SK-N-SH (cell line): ENCODE measurements at regions not wholly inside any gene's neighbourhood (a gene's known extent, or its start where the extent isn't known, plus 50 kb on each side); places are given as distances from the start of the nearest gene placed in this dataset.

ENCODE experiments used
- CTCF ChIA-PET: fragments of 300-600, 350-600 bp; formaldehyde crosslinking; extraction: SDS; loops from one replicate; lab custom pipeline; 2021; lab: Yijun Ruan, JAX
- POLR2A ChIA-PET: fragments of 350-600 bp; sonication (Branson Sonifier 250); formaldehyde crosslinking; extraction: SDS; loops from one replicate; lab custom pipeline; 2020; ENCODE audit warnings: antibody characterized with exemption, inconsistent platforms; lab: Yijun Ruan, JAX
- DNase-seq: peaks from one replicate; pipeline ENCODE4 v3.0.0; 2012
- H2AFZ ChIP-seq: fragments of 200-600 bp; sonication (generic); 2 replicates; pipeline ENCODE4 v1.8.1; 2016; ENCODE audit warnings: antibody characterized with exemption, mild to moderate bottlenecking, low read depth
- H3F3A ChIP-seq: fragments of 200-600 bp; sonication (generic); replicated peaks from 2 replicates; pipeline ENCODE3; 2016; ENCODE audit warnings: antibody characterized with exemption, mild to moderate bottlenecking; ENCODE audit not compliant: insufficient read depth
- H3K27ac ChIP-seq, 2 experiments: fragments of 200-500 bp in 1 of 2; fragments of 200-600 bp in 1 of 2; sonication (Bioruptor generic) in 1 of 2; sonication (generic), shearing (Covaris generic) in 1 of 2; 2 replicates each; pipeline versions ENCODE4 v1.5.1 to v1.6.1; 2014 to 2016; ENCODE audit warnings: low read depth in 2 of 2, inconsistent platforms in 1 of 2, low read length in 1 of 2, mild to moderate bottlenecking in 1 of 2, mixed read lengths in 1 of 2
- H3K27me3 ChIP-seq: fragments of 200-600 bp; sonication (generic), shearing (Covaris generic); 2 replicates; pipeline ENCODE4 v1.6.1; 2016; ENCODE audit warnings: mixed run types; ENCODE audit not compliant: insufficient read depth
- H3K36me3 ChIP-seq, 2 experiments: fragments of 200-500 bp in 1 of 2; fragments of 200-600 bp in 1 of 2; sonication (Bioruptor generic) in 1 of 2; sonication (generic) in 1 of 2; replicated peaks in 1 of 2; 2 replicates each; pipeline versions ENCODE3 to v1.5.1; 2014 to 2016; ENCODE audit warnings: low read length in 1 of 2, mild to moderate bottlenecking in 1 of 2; ENCODE audit not compliant: insufficient read depth in 2 of 2, control insufficient read depth in 1 of 2
- H3K4me1 ChIP-seq, 2 experiments: fragments of 200-500 bp in 1 of 2; fragments of 200-600 bp in 1 of 2; sonication (Bioruptor generic) in 1 of 2; sonication (generic), shearing (Covaris generic) in 1 of 2; 2 replicates each; pipeline versions ENCODE4 v1.5.1 to v1.6.1; 2014 to 2016; ENCODE audit warnings: low read depth in 1 of 2, low read length in 1 of 2, mixed run types in 1 of 2; ENCODE audit not compliant: insufficient read depth in 2 of 2, control insufficient read depth in 1 of 2
- H3K4me2 ChIP-seq: fragments of 200-600 bp; sonication (generic), shearing (Covaris generic); 2 replicates; pipeline ENCODE4 v1.6.1; 2017; ENCODE audit warnings: mixed run types
- H3K4me3 ChIP-seq, 2 experiments: fragments of 200-500 bp in 1 of 2; fragments of 200-600 bp in 1 of 2; sonication (Bioruptor generic) in 1 of 2; sonication (generic), shearing (Covaris generic) in 1 of 2; 2 replicates each; pipeline versions ENCODE4 v1.5.1 to v1.8.1; 2014 to 2016; ENCODE audit warnings: low read depth in 2 of 2, inconsistent platforms in 1 of 2, low read length in 1 of 2, mild to moderate bottlenecking in 1 of 2, mixed read lengths in 1 of 2, moderate library complexity in 1 of 2
- H3K79me2 ChIP-seq: fragments of 200-600 bp; sonication (generic); 2 replicates; pipeline ENCODE4 v1.8.1; 2017; ENCODE audit warnings: mild to moderate bottlenecking; ENCODE audit not compliant: insufficient read depth
- H3K9ac ChIP-seq: fragments of 200-600 bp; sonication (generic); 2 replicates; pipeline ENCODE4 v1.6.1; 2017; ENCODE audit warnings: mixed run types
- H3K9me2 ChIP-seq: fragments of 200-600 bp; sonication (generic); 2 replicates; pipeline ENCODE4 v1.6.1; 2017; ENCODE audit warnings: mixed run types
- H3K9me3 ChIP-seq: fragments of 200-600 bp; sonication (generic); 2 replicates; pipeline ENCODE4 v1.6.1; 2017; ENCODE audit warnings: mixed run types, mild to moderate bottlenecking, moderate library complexity
- H4K20me1 ChIP-seq: fragments of 200-600 bp; sonication (generic); 2 replicates; pipeline ENCODE4 v1.6.1; 2017; ENCODE audit warnings: mild to moderate bottlenecking, mixed run types; ENCODE audit not compliant: insufficient read depth
- ELF1 ChIP-seq: IDR thresholded peaks from 2 replicates; pipeline ENCODE4 v1.4.0; 2012
- EP300 ChIP-seq, 2 experiments: IDR thresholded peaks; 2 replicates each; pipeline versions ENCODE4 v1.4.0 to v1.6.1; 2012; ENCODE audit warnings: borderline replicate concordance in 1 of 2, low read depth in 1 of 2, low read length in 1 of 2
- FOSL2 ChIP-seq: IDR thresholded peaks from 2 replicates; pipeline ENCODE4 v1.4.0; 2012; ENCODE audit warnings: low read depth, mild to moderate bottlenecking, moderate library complexity, borderline replicate concordance
- FOXJ3 ChIP-seq: sonication (generic); formaldehyde crosslinking; IDR thresholded peaks from 2 replicates; pipeline ENCODE4 v1.5.1; 2020; ENCODE audit warnings: mild to moderate bottlenecking, missing genetic modification reagents
- FOXM1 ChIP-seq: IDR thresholded peaks from 2 replicates; pipeline ENCODE4 v1.4.0; 2012; ENCODE audit warnings: low read depth, mild to moderate bottlenecking
- GATA2 ChIP-seq: sonication (generic); formaldehyde crosslinking; IDR thresholded peaks from 2 replicates; pipeline ENCODE4 v1.5.0; 2020; ENCODE audit warnings: mild to moderate bottlenecking, missing genetic modification reagents
- NFIC ChIP-seq: IDR thresholded peaks from 2 replicates; pipeline ENCODE4 v1.4.0; 2012; ENCODE audit warnings: borderline replicate concordance
- NRF1 ChIP-seq: IDR thresholded peaks from 2 replicates; pipeline ENCODE4 v1.6.1; 2012; ENCODE audit warnings: low read depth, mild to moderate bottlenecking, low read length
- REST ChIP-seq: IDR thresholded peaks from 2 replicates; pipeline ENCODE4 v1.6.1; 2012; ENCODE audit warnings: mild to moderate bottlenecking, low read depth, low read length, moderate library complexity
- TAF1 ChIP-seq: IDR thresholded peaks from 2 replicates; pipeline ENCODE4 v1.6.1; 2012; ENCODE audit warnings: low read depth, mild to moderate bottlenecking, low read length, moderate library complexity, borderline replicate concordance
- TEAD4 ChIP-seq: IDR thresholded peaks from 2 replicates; pipeline ENCODE4 v1.4.0; 2012; ENCODE audit warnings: mild to moderate bottlenecking, borderline replicate concordance; ENCODE audit not compliant: insufficient read depth
- USF1 ChIP-seq: IDR thresholded peaks from 2 replicates; pipeline ENCODE4 v1.4.0; 2012; ENCODE audit warnings: low read depth, borderline replicate concordance
- WGBS: methylation state at CpG from one replicate; pipeline ENCODE4 v1.1.6; 2017; ENCODE audit warnings: low lambda C conversion rate; 5-methylcytosine and 5-hydroxymethylcytosine counted together
- TF ChIP-seq, protein P1 (sequence below): fragments of 200-600 bp; sonication (generic); IDR thresholded peaks from 2 replicates; pipeline ENCODE4 v1.6.1; 2017; ENCODE audit warnings: antibody characterized with exemption, mild to moderate bottlenecking, moderate library complexity
- TF ChIP-seq, protein P2 (sequence below): IDR thresholded peaks from 2 replicates; pipeline ENCODE4 v1.4.0; 2012; ENCODE audit warnings: low read depth

GRCh38 chr1:55385402-55386018 lies 170.3 kb upstream of the USP24 start (continued):
- TF ChIP-seq GATA2 (no peak), FOXJ3 (CRISPR knock-in tag) (no peak)

GRCh38 chr1:55384637-55385036 lies 169.5 kb upstream of the USP24 start:
- no peaks in the 10 kb centered on the region for H4K20me1 ChIP-seq
- WGBS, result 96% methylated on average over 7 of the region's 7 CpGs
- CTCF ChIA-PET, result interaction anchor here (0.6 to 4.5 kb wide), 3 partner anchors 10 to 1280 kb away, joined by 3 to 26 read pairs (median 5); partner anchors contain the start of gene PLPP3

More at GRCh38 chr1:55384637-55385036, 169.5 kb upstream of the USP24 start:
- H3K36me3 ChIP-seq, result no peaks in the 10 kb centered on the region
- H3K27ac ChIP-seq, result no peak overlapping the region; a peak in 1 of 4 replicates
- no peaks in the 10 kb centered on the region for H3K9me2 ChIP-seq
- H3K79me2 ChIP-seq, result no peaks in the 10 kb centered on the region
- no peak overlapping the region for H2AFZ ChIP-seq
- peaks cover 8% of the 10 kb centered on the region for H3K9me3 ChIP-seq
- H3K9ac ChIP-seq, result no peak overlapping the region
- no peak overlapping the region for H3K4me2 ChIP-seq
- no peaks in the 10 kb centered on the region for H3K27me3 ChIP-seq
- no peaks in the 10 kb centered on the region for H3F3A ChIP-seq
- TF ChIP-seq TEAD4, result no peak
- TF ChIP-seq GATA2, result no peak
- TF ChIP-seq REST, result no peak
- no peak for TF ChIP-seq NFIC
- TF ChIP-seq TAF1, result no peak
- no peak for TF ChIP-seq FOXJ3 (CRISPR knock-in tag)
- no peak for TF ChIP-seq EP300 (IDR thresholded peaks at IDR 0.05; ENCODE audit: borderline replicate concordance in 1 of 2, low read depth in 1 of 2, low read length in 1 of 2)
- TF ChIP-seq NRF1, result no peak
- TF ChIP-seq ELF1, result no peak
- TF ChIP-seq USF1, result no peak
- no peak for TF ChIP-seq FOSL2
- TF ChIP-seq, protein P1, sequence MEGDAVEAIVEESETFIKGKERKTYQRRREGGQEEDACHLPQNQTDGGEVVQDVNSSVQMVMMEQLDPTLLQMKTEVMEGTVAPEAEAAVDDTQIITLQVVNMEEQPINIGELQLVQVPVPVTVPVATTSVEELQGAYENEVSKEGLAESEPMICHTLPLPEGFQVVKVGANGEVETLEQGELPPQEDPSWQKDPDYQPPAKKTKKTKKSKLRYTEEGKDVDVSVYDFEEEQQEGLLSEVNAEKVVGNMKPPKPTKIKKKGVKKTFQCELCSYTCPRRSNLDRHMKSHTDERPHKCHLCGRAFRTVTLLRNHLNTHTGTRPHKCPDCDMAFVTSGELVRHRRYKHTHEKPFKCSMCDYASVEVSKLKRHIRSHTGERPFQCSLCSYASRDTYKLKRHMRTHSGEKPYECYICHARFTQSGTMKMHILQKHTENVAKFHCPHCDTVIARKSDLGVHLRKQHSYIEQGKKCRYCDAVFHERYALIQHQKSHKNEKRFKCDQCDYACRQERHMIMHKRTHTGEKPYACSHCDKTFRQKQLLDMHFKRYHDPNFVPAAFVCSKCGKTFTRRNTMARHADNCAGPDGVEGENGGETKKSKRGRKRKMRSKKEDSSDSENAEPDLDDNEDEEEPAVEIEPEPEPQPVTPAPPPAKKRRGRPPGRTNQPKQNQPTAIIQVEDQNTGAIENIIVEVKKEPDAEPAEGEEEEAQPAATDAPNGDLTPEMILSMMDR, result no peak
- no peak for TF ChIP-seq FOXM1
- TF ChIP-seq, protein P2, sequence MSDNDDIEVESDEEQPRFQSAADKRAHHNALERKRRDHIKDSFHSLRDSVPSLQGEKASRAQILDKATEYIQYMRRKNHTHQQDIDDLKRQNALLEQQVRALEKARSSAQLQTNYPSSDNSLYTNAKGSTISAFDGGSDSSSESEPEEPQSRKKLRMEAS, result no peak
- TF ChIP-seq, all 33 proteins: peak for 0
- POLR2A ChIA-PET, result no interaction called here
- no peak for DNase-seq
- no peak overlapping the region for H3K4me3 ChIP-seq
- peaks cover 0 to 3% of the 10 kb centered on the region in 2 experiments; a peak in 1 of 4 replicates for H3K4me1 ChIP-seq
